GM21423 (cell line): ENCODE measurements at regions not wholly inside any gene's neighbourhood (a gene's known extent, or its start where the extent isn't known, plus 50 kb on each side); places are given as distances from the start of the nearest gene placed in this dataset.
"Not testable (repeated sequence)": the region's sequence is repeated elsewhere in the genome, so short reads cannot be mapped to it uniquely, and the experiment has no call there.

Source experiments
- ATAC-seq: cut with Tn5 transposase; IDR thresholded peaks from one replicate; pipeline ENCODE4 v1.9.1; 2021; ENCODE audit warnings: mild to moderate bottlenecking, moderate library complexity; ENCODE audit not compliant: unreplicated experiment

- no peak for ATAC-seq
Observed at GRCh38 chr14:89060191-89060590, 235.7 kb downstream of the TTC8 start.

GRCh38 chr14:89061696-89062095 lies 237.2 kb downstream of the TTC8 start:
- no peak for ATAC-seq

- no peak for ATAC-seq
Observed at GRCh38 chr14:89065879-89066278, 241.4 kb downstream of the TTC8 start.

GRCh38 chr14:89067293-89067972 lies 243.0 kb downstream of the TTC8 start:
- no peak for ATAC-seq

GRCh38 chr14:89078021-89078795 lies 253.8 kb downstream of the TTC8 start:
- ATAC-seq: no peak

- no peak for ATAC-seq
Observed at GRCh38 chr14:89085231-89085731, 260.8 kb downstream of the TTC8 start.

GRCh38 chr14:89085737-89086382 lies 261.4 kb downstream of the TTC8 start:
- ATAC-seq: no peak

- no peak for ATAC-seq
Observed at GRCh38 chr14:89088530-89088929, 264.1 kb downstream of the TTC8 start.

GRCh38 chr14:89089330-89089729 lies 264.9 kb downstream of the TTC8 start:
- no peak for ATAC-seq

- no peak for ATAC-seq
Observed at GRCh38 chr14:89091781-89092180, 267.3 kb downstream of the TTC8 start.

- ATAC-seq: no peak
Observed at GRCh38 chr14:89093083-89093730, 268.8 kb downstream of the TTC8 start.

GRCh38 chr14:89095036-89095435 lies 270.6 kb downstream of the TTC8 start:
- ATAC-seq: no peak

- ATAC-seq: no peak
Observed at GRCh38 chr14:89096946-89097345, 272.5 kb downstream of the TTC8 start.

GRCh38 chr14:89098254-89098653 lies 273.8 kb downstream of the TTC8 start:
- ATAC-seq: no peak

GRCh38 chr14:89104171-89104817 lies 279.8 kb downstream of the TTC8 start:
- not testable (repeated sequence) for ATAC-seq

- not testable (repeated sequence) for ATAC-seq
Observed at GRCh38 chr14:89104861-89105260, 280.4 kb downstream of the TTC8 start.
